Liver (tissue), 3 donors: ENCODE measurements at regions not wholly inside any gene's neighbourhood (a gene's known extent, or its start where the extent isn't known, plus 50 kb on each side); places are given as distances from the start of the nearest gene placed in this dataset.

Source experiments
- JUND ChIP-seq, 2 donors: IDR thresholded peaks; 2 replicates each; pipeline ENCODE4 v1.6.1; 2016; ENCODE audit warnings: antibody characterized with exemption in 2 of 2
- TAF1 ChIP-seq: conservative IDR thresholded peaks from 2 replicates; pipeline ENCODE4 v1.6.1; 2016; ENCODE audit warnings: antibody characterized with exemption, mild to moderate bottlenecking
- TF ChIP-seq, protein P1 (sequence below): IDR thresholded peaks from 2 replicates; pipeline ENCODE4 v1.6.1; 2016; ENCODE audit warnings: antibody characterized with exemption, mild to moderate bottlenecking
- TF ChIP-seq, protein P2 (sequence below): fragments of 150-350 bp; IDR thresholded peaks from 2 replicates; pipeline ENCODE4 v1.5.1; 2017; ENCODE audit warnings: improper control_type of control experiment, low read depth, low read length; ENCODE audit not compliant: missing input control
- TF ChIP-seq, protein P3 (sequence below): IDR thresholded peaks from 2 replicates; pipeline ENCODE4 v1.6.1; 2016; ENCODE audit warnings: antibody characterized with exemption
- donor health status: healthy.
- donor health status: healthy.

DNA sequence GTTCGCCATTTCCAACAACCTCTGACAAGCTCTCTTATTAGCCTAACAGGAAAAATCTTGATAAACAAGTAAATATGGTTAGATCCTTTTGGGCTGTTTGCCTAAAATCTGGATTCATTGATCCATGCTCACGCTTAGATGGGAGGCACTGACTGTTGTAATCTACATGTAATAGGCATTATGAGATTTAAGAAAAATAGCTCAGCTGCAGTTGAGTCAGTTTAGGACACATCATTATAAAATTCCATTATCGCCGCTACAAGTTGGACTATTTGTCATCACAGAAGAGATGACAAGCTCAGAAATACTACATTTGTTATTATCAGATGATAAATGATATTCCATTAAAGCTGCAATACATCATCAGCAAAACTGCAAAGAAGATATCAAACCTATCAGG lies 524.0 kb downstream of the TOX3 start:
- TF ChIP-seq JUND (IDR thresholded peaks at IDR 0.05) (no peak), TAF1 (no peak)
- TF ChIP-seq, protein P1, sequence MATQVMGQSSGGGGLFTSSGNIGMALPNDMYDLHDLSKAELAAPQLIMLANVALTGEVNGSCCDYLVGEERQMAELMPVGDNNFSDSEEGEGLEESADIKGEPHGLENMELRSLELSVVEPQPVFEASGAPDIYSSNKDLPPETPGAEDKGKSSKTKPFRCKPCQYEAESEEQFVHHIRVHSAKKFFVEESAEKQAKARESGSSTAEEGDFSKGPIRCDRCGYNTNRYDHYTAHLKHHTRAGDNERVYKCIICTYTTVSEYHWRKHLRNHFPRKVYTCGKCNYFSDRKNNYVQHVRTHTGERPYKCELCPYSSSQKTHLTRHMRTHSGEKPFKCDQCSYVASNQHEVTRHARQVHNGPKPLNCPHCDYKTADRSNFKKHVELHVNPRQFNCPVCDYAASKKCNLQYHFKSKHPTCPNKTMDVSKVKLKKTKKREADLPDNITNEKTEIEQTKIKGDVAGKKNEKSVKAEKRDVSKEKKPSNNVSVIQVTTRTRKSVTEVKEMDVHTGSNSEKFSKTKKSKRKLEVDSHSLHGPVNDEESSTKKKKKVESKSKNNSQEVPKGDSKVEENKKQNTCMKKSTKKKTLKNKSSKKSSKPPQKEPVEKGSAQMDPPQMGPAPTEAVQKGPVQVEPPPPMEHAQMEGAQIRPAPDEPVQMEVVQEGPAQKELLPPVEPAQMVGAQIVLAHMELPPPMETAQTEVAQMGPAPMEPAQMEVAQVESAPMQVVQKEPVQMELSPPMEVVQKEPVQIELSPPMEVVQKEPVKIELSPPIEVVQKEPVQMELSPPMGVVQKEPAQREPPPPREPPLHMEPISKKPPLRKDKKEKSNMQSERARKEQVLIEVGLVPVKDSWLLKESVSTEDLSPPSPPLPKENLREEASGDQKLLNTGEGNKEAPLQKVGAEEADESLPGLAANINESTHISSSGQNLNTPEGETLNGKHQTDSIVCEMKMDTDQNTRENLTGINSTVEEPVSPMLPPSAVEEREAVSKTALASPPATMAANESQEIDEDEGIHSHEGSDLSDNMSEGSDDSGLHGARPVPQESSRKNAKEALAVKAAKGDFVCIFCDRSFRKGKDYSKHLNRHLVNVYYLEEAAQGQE = no peak
- TF ChIP-seq, protein P2, sequence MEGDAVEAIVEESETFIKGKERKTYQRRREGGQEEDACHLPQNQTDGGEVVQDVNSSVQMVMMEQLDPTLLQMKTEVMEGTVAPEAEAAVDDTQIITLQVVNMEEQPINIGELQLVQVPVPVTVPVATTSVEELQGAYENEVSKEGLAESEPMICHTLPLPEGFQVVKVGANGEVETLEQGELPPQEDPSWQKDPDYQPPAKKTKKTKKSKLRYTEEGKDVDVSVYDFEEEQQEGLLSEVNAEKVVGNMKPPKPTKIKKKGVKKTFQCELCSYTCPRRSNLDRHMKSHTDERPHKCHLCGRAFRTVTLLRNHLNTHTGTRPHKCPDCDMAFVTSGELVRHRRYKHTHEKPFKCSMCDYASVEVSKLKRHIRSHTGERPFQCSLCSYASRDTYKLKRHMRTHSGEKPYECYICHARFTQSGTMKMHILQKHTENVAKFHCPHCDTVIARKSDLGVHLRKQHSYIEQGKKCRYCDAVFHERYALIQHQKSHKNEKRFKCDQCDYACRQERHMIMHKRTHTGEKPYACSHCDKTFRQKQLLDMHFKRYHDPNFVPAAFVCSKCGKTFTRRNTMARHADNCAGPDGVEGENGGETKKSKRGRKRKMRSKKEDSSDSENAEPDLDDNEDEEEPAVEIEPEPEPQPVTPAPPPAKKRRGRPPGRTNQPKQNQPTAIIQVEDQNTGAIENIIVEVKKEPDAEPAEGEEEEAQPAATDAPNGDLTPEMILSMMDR = no peak
- TF ChIP-seq, protein P3, sequence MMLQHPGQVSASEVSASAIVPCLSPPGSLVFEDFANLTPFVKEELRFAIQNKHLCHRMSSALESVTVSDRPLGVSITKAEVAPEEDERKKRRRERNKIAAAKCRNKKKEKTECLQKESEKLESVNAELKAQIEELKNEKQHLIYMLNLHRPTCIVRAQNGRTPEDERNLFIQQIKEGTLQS = no peak
